ENCODE measurements at regions not wholly inside any gene's neighbourhood (a gene's known extent, or its start where the extent isn't known, plus 50 kb on each side); places are given as distances from the start of the nearest gene placed in this dataset.

DNA sequence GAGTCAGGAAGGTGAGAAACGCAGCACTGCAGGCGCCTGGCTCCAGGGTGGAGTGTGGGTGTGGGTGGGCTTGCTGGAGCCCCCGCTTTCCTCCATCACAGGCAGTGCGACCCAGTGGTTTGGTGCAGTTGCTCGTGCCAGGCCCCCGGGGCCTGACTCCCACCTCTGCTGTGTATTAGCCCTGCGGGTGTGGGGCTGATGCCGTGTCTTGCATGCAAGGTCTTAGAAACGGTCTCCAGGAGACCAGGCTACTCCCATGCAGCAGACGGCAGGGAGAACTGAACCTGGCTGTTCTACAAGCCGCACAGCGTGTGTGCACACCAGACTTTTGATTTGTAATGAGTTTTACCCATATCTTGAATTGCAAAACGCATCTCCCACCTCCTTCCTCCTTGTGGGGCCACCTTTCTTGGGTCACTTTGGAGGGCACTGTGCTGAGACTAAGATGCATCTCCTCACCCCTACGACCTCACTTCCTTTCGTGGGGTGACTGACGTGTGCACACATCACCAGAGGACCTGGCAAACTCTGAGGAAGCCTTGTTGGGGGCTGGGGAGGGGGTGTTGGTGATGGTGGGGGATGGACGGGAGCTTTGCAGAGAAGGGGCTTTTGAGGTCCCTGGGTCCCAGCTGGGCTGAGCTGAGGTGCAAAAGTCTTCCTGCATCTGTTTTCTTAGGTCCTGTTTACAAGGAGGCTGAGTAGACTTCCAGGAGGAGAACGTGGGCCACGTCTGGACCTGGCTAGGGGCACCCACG lies 101.8 kb upstream of the TNRC6C start:
- Histone ChIP-seq H3K79me2 (ENCODE audit: control insufficient read depth, insufficient read depth, low read length) (no peaks in the 10 kb centered on the region), H3K4me3 (replicated peaks in 1 of 4; ENCODE audit: control extremely low read depth in 1 of 4, insufficient read depth in 1 of 4, low read depth in 3 of 4, low read length in 4 of 4) (no peak overlapping the region), H3K4me1 (ENCODE audit: control insufficient read depth, extremely low read depth, insufficient read depth, low read length) (no peaks in the 10 kb centered on the region), H3K4me2 (ENCODE audit: extremely low read depth, insufficient read depth, low read length) (no peak overlapping the region), H3K9me3 (ENCODE audit: control insufficient read depth, insufficient read depth, low read depth, low read length) (no peaks in the 10 kb centered on the region), H4K20me1 (ENCODE audit: control insufficient read depth, extremely low read depth, insufficient read depth, low read length) (no peaks in the 10 kb centered on the region), H3K36me3 (ENCODE audit: control insufficient read depth, insufficient read depth, low read length) (no peaks in the 10 kb centered on the region), H3K9ac (ENCODE audit: insufficient read depth, low read length) (no peak overlapping the region), H2AFZ (ENCODE audit: low read length) (no peak overlapping the region), H3K27ac (ENCODE audit: insufficient read depth, low read length) (no peak overlapping the region), H3K27me3 (ENCODE audit: control insufficient read depth, insufficient read depth, low read length) (no peaks in the 10 kb centered on the region)
- no peak for DNase-seq (ENCODE audit: low read depth in 2 of 2)
- TF ChIP-seq, protein P1, sequence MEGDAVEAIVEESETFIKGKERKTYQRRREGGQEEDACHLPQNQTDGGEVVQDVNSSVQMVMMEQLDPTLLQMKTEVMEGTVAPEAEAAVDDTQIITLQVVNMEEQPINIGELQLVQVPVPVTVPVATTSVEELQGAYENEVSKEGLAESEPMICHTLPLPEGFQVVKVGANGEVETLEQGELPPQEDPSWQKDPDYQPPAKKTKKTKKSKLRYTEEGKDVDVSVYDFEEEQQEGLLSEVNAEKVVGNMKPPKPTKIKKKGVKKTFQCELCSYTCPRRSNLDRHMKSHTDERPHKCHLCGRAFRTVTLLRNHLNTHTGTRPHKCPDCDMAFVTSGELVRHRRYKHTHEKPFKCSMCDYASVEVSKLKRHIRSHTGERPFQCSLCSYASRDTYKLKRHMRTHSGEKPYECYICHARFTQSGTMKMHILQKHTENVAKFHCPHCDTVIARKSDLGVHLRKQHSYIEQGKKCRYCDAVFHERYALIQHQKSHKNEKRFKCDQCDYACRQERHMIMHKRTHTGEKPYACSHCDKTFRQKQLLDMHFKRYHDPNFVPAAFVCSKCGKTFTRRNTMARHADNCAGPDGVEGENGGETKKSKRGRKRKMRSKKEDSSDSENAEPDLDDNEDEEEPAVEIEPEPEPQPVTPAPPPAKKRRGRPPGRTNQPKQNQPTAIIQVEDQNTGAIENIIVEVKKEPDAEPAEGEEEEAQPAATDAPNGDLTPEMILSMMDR (conservative IDR thresholded peaks at IDR 0.05 in 1 of 2, IDR thresholded peaks at IDR 0.05 in 1 of 2; ENCODE audit: low read depth in 1 of 2, low read length in 2 of 2): no peak
- TF ChIP-seq EZH2 (IDR thresholded peaks at IDR 0.05; ENCODE audit: low read length, missing control alignments): no peak

DNA sequence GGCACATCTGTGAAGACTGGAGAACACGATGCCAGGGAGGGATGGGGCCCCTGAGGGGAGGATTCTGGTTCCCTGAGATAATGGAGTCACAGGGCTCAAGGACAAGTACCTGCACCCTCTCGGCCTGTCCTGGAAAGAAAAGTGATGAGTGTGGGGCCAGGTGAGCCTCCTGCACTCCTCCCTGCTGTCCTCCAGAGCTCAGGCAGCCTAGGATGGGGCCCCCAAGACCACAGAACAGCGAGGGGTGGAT lies 101.3 kb upstream of the TNRC6C start:
- no peaks in the 10 kb centered on the region for H3K79me2 ChIP-seq (ENCODE audit: control insufficient read depth, insufficient read depth, low read length)
- H3K9me3 ChIP-seq (ENCODE audit: control insufficient read depth, insufficient read depth, low read depth, low read length): no peaks in the 10 kb centered on the region
- H3K4me3 ChIP-seq (replicated peaks in 1 of 4; ENCODE audit: control extremely low read depth in 1 of 4, insufficient read depth in 1 of 4, low read depth in 3 of 4, low read length in 4 of 4): no peak overlapping the region
- no peaks in the 10 kb centered on the region for H3K27me3 ChIP-seq (ENCODE audit: control insufficient read depth, insufficient read depth, low read length)
- H3K36me3 ChIP-seq (ENCODE audit: control insufficient read depth, insufficient read depth, low read length): no peaks in the 10 kb centered on the region
- TF ChIP-seq, protein P1 (conservative IDR thresholded peaks at IDR 0.05 in 1 of 2, IDR thresholded peaks at IDR 0.05 in 1 of 2; ENCODE audit: low read depth in 1 of 2, low read length in 2 of 2): no peak
- no peak for TF ChIP-seq EZH2 (IDR thresholded peaks at IDR 0.05; ENCODE audit: low read length, missing control alignments)
- no peaks in the 10 kb centered on the region for H4K20me1 ChIP-seq (ENCODE audit: control insufficient read depth, extremely low read depth, insufficient read depth, low read length)
- H2AFZ ChIP-seq (ENCODE audit: low read length): no peak overlapping the region
- no peak overlapping the region for H3K4me2 ChIP-seq (ENCODE audit: extremely low read depth, insufficient read depth, low read length)
- H3K9ac ChIP-seq (ENCODE audit: insufficient read depth, low read length): no peak overlapping the region
- DNase-seq (ENCODE audit: low read depth in 2 of 2): no peak
- no peak overlapping the region for H3K27ac ChIP-seq (ENCODE audit: insufficient read depth, low read length)
- H3K4me1 ChIP-seq (ENCODE audit: control insufficient read depth, extremely low read depth, insufficient read depth, low read length): no peaks in the 10 kb centered on the region

DNA sequence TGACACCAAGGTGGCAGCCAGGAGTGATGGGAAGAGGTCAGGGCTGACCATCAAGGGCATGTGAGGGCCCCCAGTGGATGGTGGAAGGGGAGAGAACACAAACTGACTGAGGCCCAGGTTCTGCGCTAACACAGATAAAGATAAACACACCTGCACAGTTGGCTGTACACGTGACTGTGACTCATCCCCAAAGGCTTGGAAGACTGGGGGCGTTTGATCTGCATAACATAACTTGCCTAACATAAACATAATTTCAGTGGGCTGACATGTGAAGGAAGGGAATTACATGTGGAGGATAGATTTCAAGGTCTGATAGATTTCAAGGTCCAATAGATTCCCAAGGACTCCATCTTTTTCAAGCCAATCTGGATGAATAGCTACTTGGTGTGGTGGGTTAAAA lies 100.9 kb upstream of the TNRC6C start:
- H4K20me1 ChIP-seq (ENCODE audit: control insufficient read depth, extremely low read depth, insufficient read depth, low read length): no peaks in the 10 kb centered on the region
- no peak overlapping the region for H3K4me2 ChIP-seq (ENCODE audit: extremely low read depth, insufficient read depth, low read length)
- no peak overlapping the region for H3K27ac ChIP-seq (ENCODE audit: insufficient read depth, low read length)
- H3K4me1 ChIP-seq (ENCODE audit: control insufficient read depth, extremely low read depth, insufficient read depth, low read length): no peaks in the 10 kb centered on the region
- no peak overlapping the region for H3K4me3 ChIP-seq (replicated peaks in 1 of 4; ENCODE audit: control extremely low read depth in 1 of 4, insufficient read depth in 1 of 4, low read depth in 3 of 4, low read length in 4 of 4)
- no peak for TF ChIP-seq EZH2 (IDR thresholded peaks at IDR 0.05; ENCODE audit: low read length, missing control alignments)
- TF ChIP-seq, protein P1 (conservative IDR thresholded peaks at IDR 0.05 in 1 of 2, IDR thresholded peaks at IDR 0.05 in 1 of 2; ENCODE audit: low read depth in 1 of 2, low read length in 2 of 2): no peak
- no peak overlapping the region for H3K9ac ChIP-seq (ENCODE audit: insufficient read depth, low read length)
- H3K36me3 ChIP-seq (ENCODE audit: control insufficient read depth, insufficient read depth, low read length): no peaks in the 10 kb centered on the region
- H2AFZ ChIP-seq (ENCODE audit: low read length): no peak overlapping the region
- DNase-seq (ENCODE audit: low read depth in 2 of 2): peak in 1 of 2 donors; percentile 28
- H3K27me3 ChIP-seq (ENCODE audit: control insufficient read depth, insufficient read depth, low read length): no peaks in the 10 kb centered on the region
- H3K9me3 ChIP-seq (ENCODE audit: control insufficient read depth, insufficient read depth, low read depth, low read length): no peaks in the 10 kb centered on the region
- H3K79me2 ChIP-seq (ENCODE audit: control insufficient read depth, insufficient read depth, low read length): no peaks in the 10 kb centered on the region
